ENCODE measurements at regions not wholly inside any gene's neighbourhood (a gene's known extent, or its start where the extent isn't known, plus 50 kb on each side); places are given as distances from the start of the nearest gene placed in this dataset.
"Not testable (repeated sequence)": the region's sequence is repeated elsewhere in the genome, so short reads cannot be mapped to it uniquely, and the experiment has no call there.

- TF ChIP-seq ZNF462 (CRISPR knock-in tag; IDR thresholded peaks at IDR 0.05) (no peak), STAT1 (IDR thresholded peaks at IDR 0.05; ENCODE audit: unreplicated experiment) (no peak)
Observed at GRCh38 chr14:40630471-40630870, 976.2 kb upstream of the LRFN5 start (continued).

- ATAC-seq, result peak; percentile 97
- H3K79me2 ChIP-seq (replicated peaks; ENCODE audit: insufficient read depth), result not testable (repeated sequence)
Observed at GRCh38 chr14:40629551-40630137, 977.0 kb upstream of the LRFN5 start.

GRCh38 chr14:40629144-40629543 is 977.5 kb upstream of the LRFN5 start:
- H3F3A ChIP-seq (replicated peaks; ENCODE audit: low read depth), result no peaks in the 10 kb centered on the region
- H3K9me2 ChIP-seq (ENCODE audit: insufficient read depth), result 0 out of 2 replicates have a peak, but pooled peaks cover 5% of the 10 kb centered on the region
- peak overlapping the region; percentile 58 for H3K4me3 ChIP-seq
- H3K79me2 ChIP-seq (replicated peaks; ENCODE audit: insufficient read depth), result no peaks in the 10 kb centered on the region
- no peaks in the 10 kb centered on the region; the same call in 2 of the 3 replicates for H3K4me1 Mint-ChIP-seq
- H3K4me2 ChIP-seq, result peak overlapping the region; percentile 72
- DNase-seq (ENCODE audit: low spot score) (no peak), ATAC-seq (peak; percentile 51)
- H3K36me3 Mint-ChIP-seq (ENCODE audit: low read depth), result no peaks in the 10 kb centered on the region; the same call in 2 of the 3 replicates
- H3K36me3 ChIP-seq (ENCODE audit: insufficient read depth), result no peaks in the 10 kb centered on the region
- H3K4me1 ChIP-seq (ENCODE audit: insufficient read depth), result peaks cover 9% of the 10 kb centered on the region; the same call in 1 of the 2 replicates
- no peak overlapping the region for H3K27ac ChIP-seq (ENCODE audit: low read depth)
- no peaks in the 10 kb centered on the region for H3K27me3 ChIP-seq (ENCODE audit: insufficient read depth)
- peak overlapping the region; percentile 38; the same call in 2 of the 3 replicates for H3K4me3 Mint-ChIP-seq
- no peak overlapping the region for H3K27ac Mint-ChIP-seq
- no peaks in the 10 kb centered on the region for H3K27me3 Mint-ChIP-seq (ENCODE audit: insufficient read depth, low read depth, poor library complexity)
- H3K9me3 Mint-ChIP-seq, result peaks cover 4% of the 10 kb centered on the region; the same call in 1 of the 3 replicates
- H4K20me1 ChIP-seq (replicated peaks; ENCODE audit: insufficient read depth), result no peaks in the 10 kb centered on the region
- peak overlapping the region; percentile 91 for H2AFZ ChIP-seq
- no peak for TF ChIP-seq CTCF (conservative IDR thresholded peaks at IDR 0.05; ENCODE audit: low read depth in 2 of 2)
- no peak for TF ChIP-seq EZH2 (IDR thresholded peaks at IDR 0.05; ENCODE audit: low read depth, unreplicated experiment)
- TF ChIP-seq ZNF331 (CRISPR knock-in tag; IDR thresholded peaks at IDR 0.05; ENCODE audit: low read depth), result no peak
- no peak for TF ChIP-seq STAT1 (IDR thresholded peaks at IDR 0.05; ENCODE audit: unreplicated experiment)

More at GRCh38 chr14:40629551-40630137, 977.0 kb upstream of the LRFN5 start:
- not testable (repeated sequence) for H4K20me1 ChIP-seq (replicated peaks; ENCODE audit: insufficient read depth); H3K27me3 ChIP-seq (ENCODE audit: insufficient read depth); H3K9me2 ChIP-seq (ENCODE audit: insufficient read depth); H3F3A ChIP-seq (replicated peaks; ENCODE audit: low read depth); H3K27ac Mint-ChIP-seq; H3K27me3 Mint-ChIP-seq (ENCODE audit: insufficient read depth, low read depth, poor library complexity); H3K36me3 ChIP-seq (ENCODE audit: insufficient read depth); H3K36me3 Mint-ChIP-seq (ENCODE audit: low read depth); H3K9me3 Mint-ChIP-seq; H3K4me1 Mint-ChIP-seq; H3K27ac ChIP-seq (ENCODE audit: low read depth); H3K4me1 ChIP-seq (ENCODE audit: insufficient read depth)
- H2AFZ ChIP-seq, result peak overlapping the region; percentile 95
- H3K4me2 ChIP-seq, result peak overlapping the region; percentile 72
- H3K4me3 ChIP-seq, result peak overlapping the region; percentile 58
- peak; percentile 86 for DNase-seq (ENCODE audit: low spot score)
- TF ChIP-seq POLR2AphosphoS5 (IDR thresholded peaks at IDR 0.05; ENCODE audit: low read depth), result peak; percentile 47
- peak overlapping the region; percentile 54; the same call in 2 of the 3 replicates for H3K4me3 Mint-ChIP-seq

All from GM23338 (cell line).